ENCODE measurements at regions not wholly inside any gene's neighbourhood (a gene's known extent, or its start where the extent isn't known, plus 50 kb on each side); places are given as distances from the start of the nearest gene placed in this dataset.
"Not testable (repeated sequence)": the region's sequence is repeated elsewhere in the genome, so short reads cannot be mapped to it uniquely, and the experiment has no call there.

DNA sequence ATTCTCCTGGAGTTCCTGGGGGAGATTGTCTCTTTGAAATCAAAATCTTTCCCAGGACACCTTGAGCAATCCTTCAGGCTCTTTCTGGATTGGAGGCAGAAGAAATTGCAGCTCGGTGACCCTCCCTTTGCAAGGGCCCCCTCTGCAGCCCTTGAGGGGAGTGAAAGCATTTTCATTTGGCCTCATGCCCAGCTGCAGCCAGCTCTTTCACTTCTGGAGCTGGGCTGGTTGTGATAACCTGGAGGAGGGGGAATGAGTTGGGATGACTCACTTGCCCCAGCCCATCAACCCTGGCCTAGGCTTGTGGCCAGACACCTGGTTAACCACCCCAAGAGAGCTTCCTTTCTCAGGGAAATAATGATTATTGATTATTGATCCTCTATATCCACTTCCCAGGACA is 129.7 kb downstream of the POTEG start:
- H3K4me2 ChIP-seq (ENCODE audit: insufficient read depth, low read length, poor library complexity, severe bottlenecking); H3K36me3 ChIP-seq (replicated peaks in 1 of 2; ENCODE audit: control insufficient read depth in 2 of 2, insufficient read depth in 2 of 2, low read length in 2 of 2); H3K9me3 ChIP-seq (replicated peaks in 1 of 2; ENCODE audit: control insufficient read depth in 2 of 2, insufficient read depth in 1 of 2, low read depth in 1 of 2, low read length in 2 of 2); H3K79me1 ChIP-seq (ENCODE audit: low read depth, low read length); H4K91ac ChIP-seq (ENCODE audit: low read depth, low read length, poor library complexity); H3K4me3 ChIP-seq (ENCODE audit: low read length in 2 of 2); H2BK12ac ChIP-seq (ENCODE audit: low read length); H3K14ac ChIP-seq (ENCODE audit: low read length); H2BK5ac ChIP-seq (ENCODE audit: low read length); H3K4me1 ChIP-seq (ENCODE audit: control insufficient read depth in 2 of 2, insufficient read depth in 1 of 2, low read depth in 1 of 2, low read length in 2 of 2); H3K27me3 ChIP-seq (ENCODE audit: control insufficient read depth in 3 of 3, insufficient read depth in 3 of 3, low read depth in 1 of 3, low read length in 3 of 3); H2BK15ac ChIP-seq (ENCODE audit: low read length); H2AFZ ChIP-seq (ENCODE audit: low read length); H3K18ac ChIP-seq (ENCODE audit: low read length); H4K8ac ChIP-seq (ENCODE audit: low read depth, low read length); H3K27ac ChIP-seq (replicated peaks; ENCODE audit: low read length); H3K4ac ChIP-seq (ENCODE audit: low read length); H2BK120ac ChIP-seq (ENCODE audit: low read depth, low read length); DNase-seq (ENCODE audit: low spot score); H3K23ac ChIP-seq (ENCODE audit: low read depth, low read length, poor library complexity); H3K9ac ChIP-seq (ENCODE audit: low read depth, low read length, poor library complexity); H2AK5ac ChIP-seq (ENCODE audit: low read depth, low read length): not testable (repeated sequence)
- WGBS, 2 donors (ENCODE audit: extremely low coverage in 2 of 2, insufficient read length in 2 of 2, insufficient replicate concordance in 1 of 2) = no CpG with 5 or more reads among the region's 1 CpG

DNA sequence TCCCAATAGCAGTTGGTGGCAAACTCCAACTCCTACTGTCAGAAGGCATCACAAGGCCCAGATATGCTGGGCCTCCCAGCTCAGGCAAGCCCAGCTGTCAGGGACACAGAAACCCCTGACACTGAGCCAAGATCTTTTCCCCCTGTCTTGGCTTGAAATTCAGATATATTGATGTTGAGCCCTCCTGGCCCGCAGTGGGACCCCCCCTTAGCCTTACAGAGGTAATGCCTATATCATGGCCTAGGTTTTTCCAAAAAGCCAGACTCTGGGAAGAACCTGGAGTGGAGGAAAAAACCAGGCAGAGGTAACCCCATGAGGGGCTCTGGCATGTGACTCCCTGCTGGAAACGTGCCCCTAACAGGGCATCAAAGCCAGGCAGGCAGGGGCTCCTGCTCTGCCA is 129.2 kb downstream of the POTEG start:
- not testable (repeated sequence) for H2BK15ac ChIP-seq (ENCODE audit: low read length); H2BK120ac ChIP-seq (ENCODE audit: low read depth, low read length); H2AK5ac ChIP-seq (ENCODE audit: low read depth, low read length); H3K23ac ChIP-seq (ENCODE audit: low read depth, low read length, poor library complexity); H4K8ac ChIP-seq (ENCODE audit: low read depth, low read length); H3K14ac ChIP-seq (ENCODE audit: low read length); H3K4me3 ChIP-seq (ENCODE audit: low read length in 2 of 2); H3K27me3 ChIP-seq (ENCODE audit: control insufficient read depth in 3 of 3, insufficient read depth in 3 of 3, low read depth in 1 of 3, low read length in 3 of 3); H3K9ac ChIP-seq (ENCODE audit: low read depth, low read length, poor library complexity); H3K27ac ChIP-seq (replicated peaks; ENCODE audit: low read length); H3K4me1 ChIP-seq (ENCODE audit: control insufficient read depth in 2 of 2, insufficient read depth in 1 of 2, low read depth in 1 of 2, low read length in 2 of 2); H3K4ac ChIP-seq (ENCODE audit: low read length); H3K18ac ChIP-seq (ENCODE audit: low read length); H2AFZ ChIP-seq (ENCODE audit: low read length); H3K9me3 ChIP-seq (replicated peaks in 1 of 2; ENCODE audit: control insufficient read depth in 2 of 2, insufficient read depth in 1 of 2, low read depth in 1 of 2, low read length in 2 of 2); DNase-seq (ENCODE audit: low spot score); H4K91ac ChIP-seq (ENCODE audit: low read depth, low read length, poor library complexity); H3K4me2 ChIP-seq (ENCODE audit: insufficient read depth, low read length, poor library complexity, severe bottlenecking); H3K36me3 ChIP-seq (replicated peaks in 1 of 2; ENCODE audit: control insufficient read depth in 2 of 2, insufficient read depth in 2 of 2, low read length in 2 of 2); H2BK12ac ChIP-seq (ENCODE audit: low read length); H3K79me1 ChIP-seq (ENCODE audit: low read depth, low read length); H2BK5ac ChIP-seq (ENCODE audit: low read length)
- WGBS, 2 donors (ENCODE audit: extremely low coverage in 2 of 2, insufficient read length in 2 of 2, insufficient replicate concordance in 1 of 2) = no CpG with 5 or more reads among the region's 2 CpGs

- H3K79me1 ChIP-seq (ENCODE audit: low read depth, low read length); H2BK120ac ChIP-seq (ENCODE audit: low read depth, low read length); H2BK15ac ChIP-seq (ENCODE audit: low read length); H3K36me3 ChIP-seq (replicated peaks in 1 of 2; ENCODE audit: control insufficient read depth in 2 of 2, insufficient read depth in 2 of 2, low read length in 2 of 2); H2BK5ac ChIP-seq (ENCODE audit: low read length); H4K91ac ChIP-seq (ENCODE audit: low read depth, low read length, poor library complexity); H3K4ac ChIP-seq (ENCODE audit: low read length); H3K9me3 ChIP-seq (replicated peaks in 1 of 2; ENCODE audit: control insufficient read depth in 2 of 2, insufficient read depth in 1 of 2, low read depth in 1 of 2, low read length in 2 of 2); H3K9ac ChIP-seq (ENCODE audit: low read depth, low read length, poor library complexity); H2AK5ac ChIP-seq (ENCODE audit: low read depth, low read length); H2BK12ac ChIP-seq (ENCODE audit: low read length); H3K4me1 ChIP-seq (ENCODE audit: control insufficient read depth in 2 of 2, insufficient read depth in 1 of 2, low read depth in 1 of 2, low read length in 2 of 2); H3K18ac ChIP-seq (ENCODE audit: low read length); H3K4me3 ChIP-seq (ENCODE audit: low read length in 2 of 2); H3K4me2 ChIP-seq (ENCODE audit: insufficient read depth, low read length, poor library complexity, severe bottlenecking); H4K8ac ChIP-seq (ENCODE audit: low read depth, low read length); H2AFZ ChIP-seq (ENCODE audit: low read length); H3K27ac ChIP-seq (replicated peaks; ENCODE audit: low read length); H3K27me3 ChIP-seq (ENCODE audit: control insufficient read depth in 3 of 3, insufficient read depth in 3 of 3, low read depth in 1 of 3, low read length in 3 of 3); H3K23ac ChIP-seq (ENCODE audit: low read depth, low read length, poor library complexity); H3K14ac ChIP-seq (ENCODE audit: low read length); DNase-seq (ENCODE audit: low spot score): not testable (repeated sequence)
- WGBS, 2 donors (ENCODE audit: extremely low coverage in 2 of 2, insufficient read length in 2 of 2, insufficient replicate concordance in 1 of 2) = no CpG with 5 or more reads among the region's 3 CpGs
Measured at GRCh38 chr14:19305776-19306175, 128.4 kb downstream of the POTEG start.

- H3K9ac ChIP-seq (ENCODE audit: low read depth, low read length, poor library complexity); H3K4me3 ChIP-seq (ENCODE audit: low read length in 2 of 2); H2AK5ac ChIP-seq (ENCODE audit: low read depth, low read length); H2BK12ac ChIP-seq (ENCODE audit: low read length); H3K27ac ChIP-seq (replicated peaks; ENCODE audit: low read length); H3K79me1 ChIP-seq (ENCODE audit: low read depth, low read length); H3K14ac ChIP-seq (ENCODE audit: low read length); H3K9me3 ChIP-seq (replicated peaks in 1 of 2; ENCODE audit: control insufficient read depth in 2 of 2, insufficient read depth in 1 of 2, low read depth in 1 of 2, low read length in 2 of 2); H2BK15ac ChIP-seq (ENCODE audit: low read length); H2BK120ac ChIP-seq (ENCODE audit: low read depth, low read length); H3K4ac ChIP-seq (ENCODE audit: low read length); H3K23ac ChIP-seq (ENCODE audit: low read depth, low read length, poor library complexity); H3K18ac ChIP-seq (ENCODE audit: low read length); H4K91ac ChIP-seq (ENCODE audit: low read depth, low read length, poor library complexity); H3K4me2 ChIP-seq (ENCODE audit: insufficient read depth, low read length, poor library complexity, severe bottlenecking); H3K4me1 ChIP-seq (ENCODE audit: control insufficient read depth in 2 of 2, insufficient read depth in 1 of 2, low read depth in 1 of 2, low read length in 2 of 2); DNase-seq (ENCODE audit: low spot score); H2BK5ac ChIP-seq (ENCODE audit: low read length); H2AFZ ChIP-seq (ENCODE audit: low read length); H4K8ac ChIP-seq (ENCODE audit: low read depth, low read length); H3K36me3 ChIP-seq (replicated peaks in 1 of 2; ENCODE audit: control insufficient read depth in 2 of 2, insufficient read depth in 2 of 2, low read length in 2 of 2); H3K27me3 ChIP-seq (ENCODE audit: control insufficient read depth in 3 of 3, insufficient read depth in 3 of 3, low read depth in 1 of 3, low read length in 3 of 3): not testable (repeated sequence)
- no CpG with 5 or more reads among the region's 5 CpGs for WGBS, 2 donors (ENCODE audit: extremely low coverage in 2 of 2, insufficient read length in 2 of 2, insufficient replicate concordance in 1 of 2)
Measured at GRCh38 chr14:19306405-19306804, 127.7 kb downstream of the POTEG start.
